ENCODE measurements at regions not wholly inside any gene's neighbourhood (a gene's known extent, or its start where the extent isn't known, plus 50 kb on each side); places are given as distances from the start of the nearest gene placed in this dataset.

DNA sequence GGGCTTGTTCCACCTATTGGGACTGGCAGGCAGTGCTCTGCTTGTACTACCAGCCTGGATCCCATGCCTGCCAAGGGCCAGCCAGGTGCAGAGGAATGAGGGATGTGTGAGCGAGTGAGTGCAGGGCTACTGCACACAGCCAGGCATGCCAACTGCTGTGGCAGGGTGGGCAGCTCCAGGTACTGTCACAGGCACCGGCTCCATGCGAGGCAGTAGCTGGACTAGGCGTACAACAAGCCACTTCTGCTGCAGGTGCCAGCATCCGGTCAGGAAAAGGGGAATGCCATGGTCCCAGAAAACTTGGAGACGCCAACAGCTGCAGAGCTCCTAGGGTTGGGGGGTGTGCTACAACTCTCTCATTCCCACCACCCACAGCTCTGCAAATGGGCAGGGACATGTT, 1356.7 kb downstream of the SI start:
- Histone ChIP-seq H3K9ac (ENCODE audit: extremely low read depth, low read length, poor library complexity, severe bottlenecking) (no peak overlapping the region), H3K27me3 (ENCODE audit: control insufficient read depth, insufficient read depth, low read length, poor library complexity, severe bottlenecking) (no peaks in the 10 kb centered on the region), H3K4me3 (ENCODE audit: low read length) (no peak overlapping the region), H3K27ac (ENCODE audit: low read depth, low read length) (no peak overlapping the region), H3K4me1 (ENCODE audit: control insufficient read depth, insufficient read depth, low read length) (no peaks in the 10 kb centered on the region), H3K9me3 (ENCODE audit: control insufficient read depth, low read length) (peaks cover 5% of the 10 kb centered on the region), H3K36me3 (ENCODE audit: control insufficient read depth, insufficient read depth, low read length) (no peaks in the 10 kb centered on the region)
- H3K4me3 Mint-ChIP-seq, result no peak overlapping the region
- 88 to 89% methylated on average over 1 to 6 of the region's 6 CpGs for WGBS, 2 experiments (ENCODE audit: insufficient coverage in 1 of 2, insufficient read length in 1 of 2)
- TF ChIP-seq, protein P1, sequence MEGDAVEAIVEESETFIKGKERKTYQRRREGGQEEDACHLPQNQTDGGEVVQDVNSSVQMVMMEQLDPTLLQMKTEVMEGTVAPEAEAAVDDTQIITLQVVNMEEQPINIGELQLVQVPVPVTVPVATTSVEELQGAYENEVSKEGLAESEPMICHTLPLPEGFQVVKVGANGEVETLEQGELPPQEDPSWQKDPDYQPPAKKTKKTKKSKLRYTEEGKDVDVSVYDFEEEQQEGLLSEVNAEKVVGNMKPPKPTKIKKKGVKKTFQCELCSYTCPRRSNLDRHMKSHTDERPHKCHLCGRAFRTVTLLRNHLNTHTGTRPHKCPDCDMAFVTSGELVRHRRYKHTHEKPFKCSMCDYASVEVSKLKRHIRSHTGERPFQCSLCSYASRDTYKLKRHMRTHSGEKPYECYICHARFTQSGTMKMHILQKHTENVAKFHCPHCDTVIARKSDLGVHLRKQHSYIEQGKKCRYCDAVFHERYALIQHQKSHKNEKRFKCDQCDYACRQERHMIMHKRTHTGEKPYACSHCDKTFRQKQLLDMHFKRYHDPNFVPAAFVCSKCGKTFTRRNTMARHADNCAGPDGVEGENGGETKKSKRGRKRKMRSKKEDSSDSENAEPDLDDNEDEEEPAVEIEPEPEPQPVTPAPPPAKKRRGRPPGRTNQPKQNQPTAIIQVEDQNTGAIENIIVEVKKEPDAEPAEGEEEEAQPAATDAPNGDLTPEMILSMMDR (conservative IDR thresholded peaks at IDR 0.05), result no peak
- H3K27ac Mint-ChIP-seq, result no peak overlapping the region
- no peaks in the 10 kb centered on the region for H3K36me3 Mint-ChIP-seq (ENCODE audit: low read depth)
- H3K4me1 Mint-ChIP-seq, result peaks cover 4% of the 10 kb centered on the region
- peaks cover 15% of the 10 kb centered on the region for H3K9me3 Mint-ChIP-seq
- H3K27me3 Mint-ChIP-seq (ENCODE audit: insufficient read depth), result no peaks in the 10 kb centered on the region
- DNase-seq, result no peak

DNA sequence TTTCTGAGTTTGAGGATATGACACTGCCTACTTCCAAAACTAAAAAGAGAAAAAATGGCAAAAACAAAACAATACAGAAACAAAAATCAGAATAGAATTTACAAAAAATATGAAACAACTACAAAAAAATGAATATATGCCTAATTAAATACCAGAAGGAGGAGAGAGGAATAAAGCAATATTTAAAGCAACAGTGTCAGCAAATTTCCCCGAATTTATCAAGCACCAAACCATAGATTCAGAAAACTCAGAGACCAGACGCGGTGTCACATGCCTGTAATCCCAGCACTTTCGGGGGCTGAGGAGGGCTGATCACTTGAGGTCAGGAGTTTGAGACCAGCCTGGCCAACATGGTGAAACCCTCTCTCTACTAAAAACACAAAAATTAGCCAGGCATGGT, 1360.9 kb downstream of the SI start:
- Mint-ChIP-seq H3K4me3 (no peak overlapping the region), H3K27ac (no peak overlapping the region), H3K27me3 (ENCODE audit: insufficient read depth) (no peaks in the 10 kb centered on the region), H3K36me3 (ENCODE audit: low read depth) (no peaks in the 10 kb centered on the region), H3K4me1 (peaks cover 13% of the 10 kb centered on the region), H3K9me3 (peaks cover 13% of the 10 kb centered on the region)
- Histone ChIP-seq H3K4me1 (ENCODE audit: control insufficient read depth, insufficient read depth, low read length) (no peaks in the 10 kb centered on the region), H3K27ac (ENCODE audit: low read depth, low read length) (no peak overlapping the region), H3K4me3 (ENCODE audit: low read length) (no peak overlapping the region), H3K9me3 (ENCODE audit: control insufficient read depth, low read length) (peaks cover 5% of the 10 kb centered on the region), H3K9ac (ENCODE audit: extremely low read depth, low read length, poor library complexity, severe bottlenecking) (no peak overlapping the region), H3K36me3 (ENCODE audit: control insufficient read depth, insufficient read depth, low read length) (no peaks in the 10 kb centered on the region), H3K27me3 (ENCODE audit: control insufficient read depth, insufficient read depth, low read length, poor library complexity, severe bottlenecking) (no peaks in the 10 kb centered on the region)
- DNase-seq, result no peak
- TF ChIP-seq, protein P1 (conservative IDR thresholded peaks at IDR 0.05), result no peak
- 89 to 90% methylated on average over 3 to 4 of the region's 4 CpGs for WGBS, 2 experiments (ENCODE audit: insufficient coverage in 1 of 2, insufficient read length in 1 of 2)

DNA sequence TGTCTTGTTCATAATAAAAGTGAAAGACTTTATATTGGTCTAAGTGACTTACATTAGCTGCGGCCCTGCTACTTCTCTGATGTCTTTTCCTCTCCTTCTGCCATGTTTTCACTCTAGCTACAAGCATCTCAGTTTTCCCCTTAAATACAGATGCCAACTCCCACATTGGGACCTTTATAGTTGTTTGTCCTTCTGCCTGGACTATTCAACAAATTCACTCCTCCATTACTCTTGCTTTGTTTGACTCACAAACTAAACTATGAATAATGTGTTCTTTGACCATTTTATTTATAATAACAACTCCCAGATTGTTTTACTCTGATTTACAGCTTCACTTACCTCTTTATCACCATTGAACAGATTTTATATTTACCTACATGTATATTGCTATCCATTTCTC, 1369.9 kb downstream of the SI start:
- no peak overlapping the region for H3K4me3 Mint-ChIP-seq
- peaks cover 2% of the 10 kb centered on the region for H3K4me1 Mint-ChIP-seq
- no peaks in the 10 kb centered on the region for H3K36me3 ChIP-seq (ENCODE audit: control insufficient read depth, insufficient read depth, low read length)
- no peak overlapping the region for H3K9ac ChIP-seq (ENCODE audit: extremely low read depth, low read length, poor library complexity, severe bottlenecking)
- H3K27ac ChIP-seq (ENCODE audit: low read depth, low read length), result no peak overlapping the region
- H3K9me3 ChIP-seq (ENCODE audit: control insufficient read depth, low read length), result no peaks in the 10 kb centered on the region
- WGBS, 2 experiments (ENCODE audit: insufficient coverage in 1 of 2, insufficient read length in 1 of 2), result 95% methylated on average over 1 of the region's 1 CpG; no CpG with 5 or more reads in 1 of the 2 experiments
- H3K27me3 ChIP-seq (ENCODE audit: control insufficient read depth, insufficient read depth, low read length, poor library complexity, severe bottlenecking), result no peaks in the 10 kb centered on the region
- H3K4me1 ChIP-seq (ENCODE audit: control insufficient read depth, insufficient read depth, low read length), result no peaks in the 10 kb centered on the region
- H3K4me3 ChIP-seq (ENCODE audit: low read length), result no peak overlapping the region
- DNase-seq, result no peak
- TF ChIP-seq, protein P1 (conservative IDR thresholded peaks at IDR 0.05), result no peak
- no peaks in the 10 kb centered on the region for H3K36me3 Mint-ChIP-seq (ENCODE audit: low read depth)
- no peaks in the 10 kb centered on the region for H3K27me3 Mint-ChIP-seq (ENCODE audit: insufficient read depth)
- no peaks in the 10 kb centered on the region for H3K9me3 Mint-ChIP-seq
- no peak overlapping the region for H3K27ac Mint-ChIP-seq
